K562 (cell line): ENCODE measurements at regions not wholly inside any gene's neighbourhood (a gene's known extent, or its start where the extent isn't known, plus 50 kb on each side); places are given as distances from the start of the nearest gene placed in this dataset.

Experiments used
- ATAC-seq: fragments of 200-7000 bp; cut with Tn5 transposase; 3 replicates; pipeline ENCODE4 v1.9.1; 2020; ENCODE audit warnings: moderate library complexity
- BruUV-seq: library from RNA; stranded (reverse); fragments of 400-500 nt; replicated peaks from 2 replicates; lab custom pipeline; 2021; lab: Mats Ljungman, UMichigan
- CTCF ChIA-PET: fragments of 300-600 bp; formaldehyde crosslinking; extraction: SDS; loops from one replicate; lab custom pipeline; 2021; ENCODE audit warnings: low intra/inter-chr PET ratio; lab: Yijun Ruan, JAX
- POLR2A ChIA-PET: fragments of 300-600, 350-650 bp; sonication (Branson Sonifier 250); formaldehyde crosslinking; extraction: SDS; loops from one replicate; lab custom pipeline; 2021; ENCODE audit warnings: antibody characterized with exemption, inconsistent platforms; lab: Yijun Ruan, JAX
- DNase-seq, 4 experiments: peaks; one replicate each; pipeline versions ENCODE4 v3.0.0 to v3.0.0-alpha.2; 2011 to 2018; ENCODE audit warnings: low spot score in 3 of 4, mixed read lengths in 3 of 4; ENCODE audit errors: extremely low read depth in 1 of 4
- FAIRE-seq: peaks from 2 replicates; lab custom pipeline; 2011; peaks lifted over from hg19 to GRCh38; lab: Jason Lieb, UNC
- H2AFZ ChIP-seq: 2 replicates; pipeline ENCODE4 v1.6.0; 2011; ENCODE audit warnings: low read depth, low read length, control low read depth, inconsistent platforms
- H3K27ac ChIP-seq: fragments of 200-600 bp; 3 replicates; pipeline ENCODE4 v1.8.0; 2011; ENCODE audit warnings: low read depth, mild to moderate bottlenecking, control low read depth, inconsistent platforms, low read length, moderate library complexity, mixed read lengths; ENCODE audit errors: extremely low read depth
- H3K27me3 ChIP-seq, 2 experiments: fragments of 300-600 bp in 1 of 2; 2 replicates in 1 of 2; 3 replicates in 1 of 2; pipeline versions ENCODE4 v1.6.0 to v1.8.0; 2011; ENCODE audit warnings: inconsistent platforms in 2 of 2, low read length in 2 of 2, mild to moderate bottlenecking in 1 of 2, mixed read lengths in 1 of 2, moderate library complexity in 1 of 2; ENCODE audit not compliant: control insufficient read depth in 2 of 2, insufficient read depth in 2 of 2
- H3K36me3 ChIP-seq: fragments of 300-600 bp; 3 replicates; pipeline ENCODE4 v1.8.0; 2011; ENCODE audit warnings: mild to moderate bottlenecking, low read length, inconsistent platforms; ENCODE audit not compliant: control insufficient read depth, insufficient read depth
- H3K4me1 ChIP-seq, 2 experiments: fragments of 200-600 bp in 1 of 2; replicated peaks in 1 of 2; 2 replicates in 1 of 2; 3 replicates in 1 of 2; pipeline versions ENCODE4 v1.5.1 to v1.8.0; 2011; ENCODE audit warnings: inconsistent platforms in 2 of 2, low read length in 2 of 2, mild to moderate bottlenecking in 1 of 2, mixed read lengths in 1 of 2, moderate library complexity in 1 of 2; ENCODE audit not compliant: control insufficient read depth in 2 of 2, insufficient read depth in 2 of 2
- H3K4me2 ChIP-seq: 2 replicates; pipeline ENCODE4 v1.6.1; 2011; ENCODE audit warnings: low read length, control low read depth, inconsistent platforms, mixed read lengths; ENCODE audit not compliant: insufficient read depth
- H3K4me3 ChIP-seq: fragments of 200-600 bp; sonication (generic), shearing (Covaris generic); 2 replicates; pipeline ENCODE4 v1.5.1; 2016; ENCODE audit warnings: control low read depth, inconsistent platforms
- H3K79me2 ChIP-seq: fragments of 200-600 bp; 3 replicates; pipeline ENCODE4 v1.8.0; 2011; ENCODE audit warnings: low read length, inconsistent platforms; ENCODE audit not compliant: control insufficient read depth, insufficient read depth
- H3K9ac ChIP-seq, 2 experiments: 2 replicates each; pipeline versions ENCODE4 v1.6.0 to v1.6.1; 2011; ENCODE audit warnings: low read depth in 2 of 2, low read length in 2 of 2, control low read depth in 1 of 2, inconsistent platforms in 1 of 2, mild to moderate bottlenecking in 1 of 2, mixed read lengths in 1 of 2; ENCODE audit not compliant: insufficient read depth in 1 of 2
- H3K9me1 ChIP-seq: one replicate; pipeline ENCODE4 v1.6.0; 2011; ENCODE audit warnings: inconsistent platforms, mild to moderate bottlenecking, low read length, moderate library complexity; ENCODE audit not compliant: control insufficient read depth, insufficient read depth
- H3K9me3 ChIP-seq: replicated peaks from 2 replicates; pipeline ENCODE4 v1.5.1; 2011; ENCODE audit warnings: low read depth, low read length, inconsistent platforms; ENCODE audit not compliant: control insufficient read depth, insufficient read depth
- H4K20me1 ChIP-seq: replicated peaks from 2 replicates; pipeline ENCODE4 v1.6.1; 2011; ENCODE audit warnings: low read length, inconsistent platforms, mixed read lengths; ENCODE audit not compliant: control insufficient read depth, insufficient read depth
- BCL6 ChIP-seq: fragments of 250-450 bp; sonication (Bioruptor Pico); IDR thresholded peaks from 2 replicates; pipeline ENCODE4 v1.4.0; 2020
- BRCA1 ChIP-seq, 2 experiments: fragments of 450-650 bp in 1 of 2; sonication (generic) in 1 of 2; formaldehyde crosslinking in 1 of 2; IDR thresholded peaks; 2 replicates each; pipeline versions ENCODE4 v1.5.0 to v1.6.1; 2017 to 2020; ENCODE audit warnings: mild to moderate bottlenecking in 1 of 2, missing genetic modification reagents in 1 of 2
- CC2D1A ChIP-seq: fragments of 450-650 bp; IDR thresholded peaks from 2 replicates; pipeline ENCODE4 v1.6.1; 2017; ENCODE audit warnings: mild to moderate bottlenecking
- HDAC3 ChIP-seq: fragments of 450-650 bp; IDR thresholded peaks from 2 replicates; pipeline ENCODE4 v1.6.1; 2018; ENCODE audit warnings: borderline replicate concordance, mild to moderate bottlenecking, moderate library complexity; ENCODE audit not compliant: partially characterized antibody
- HMG20A ChIP-seq: fragments of 450-650 bp; formaldehyde crosslinking; conservative IDR thresholded peaks from 2 replicates; pipeline ENCODE4 v1.4.0; 2020; ENCODE audit warnings: mild to moderate bottlenecking, mixed read lengths
- KLF16 ChIP-seq: IDR thresholded peaks from 2 replicates; pipeline ENCODE4 v1.6.1; 2016; ENCODE audit warnings: antibody characterized with exemption
- PTTG1 ChIP-seq: fragments of 450-650 bp; IDR thresholded peaks from 2 replicates; pipeline ENCODE4 v1.6.1; 2016; ENCODE audit warnings: low read depth, mild to moderate bottlenecking, missing genetic modification characterization, missing compliant biosample characterization
- RBM22 ChIP-seq: fragments of 200-400 bp; formaldehyde crosslinking; IDR thresholded peaks from 2 replicates; pipeline ENCODE4 v1.6.1; 2018; ENCODE audit warnings: low read length, low read depth; ENCODE audit not compliant: poor library complexity, severe bottlenecking
- ZNF324 ChIP-seq: fragments of 250-450 bp; sonication (Bioruptor Pico); IDR thresholded peaks from 2 replicates; pipeline ENCODE4 v1.4.0; 2020; ENCODE audit warnings: mild to moderate bottlenecking
- WGBS: fragments of 100-300 bp; shearing (Covaris generic); methylation state at CpG from one replicate; pipeline ENCODE4 v1.1.6; 2016; ENCODE audit warnings: low coverage, mixed read lengths; ENCODE audit not compliant: insufficient coverage; ENCODE audit errors: missing lambda C conversion rate; 5-methylcytosine and 5-hydroxymethylcytosine counted together
- in situ Hi-C: fragments of 300-500 bp; cut with MboI; formaldehyde crosslinking; loops from 4 replicates; pipeline ENCODE4 v1.15.0; 2018; ENCODE audit warnings: inconsistent platforms, mixed read lengths
- intact Hi-C: fragments of 100-400 bp; cut with micrococcal nuclease; formaldehyde crosslinking; loops from 2 replicates; pipeline ENCODE4 v1.14.2; 2022
- TF ChIP-seq, protein P1 (sequence below): fragments of 200-800 bp; sonication (Bioruptor generic); IDR thresholded peaks from 2 replicates; pipeline ENCODE4 v1.6.1; 2017; ENCODE audit warnings: missing genetic modification characterization, missing compliant biosample characterization
- TF ChIP-seq, protein P2 (sequence below): fragments of 250-450 bp; sonication (Bioruptor Pico); IDR thresholded peaks from 2 replicates; pipeline ENCODE4 v1.8.0; 2021; ENCODE audit warnings: moderate library complexity, mild to moderate bottlenecking, inconsistent platforms
- TF ChIP-seq, protein P3 (sequence below): fragments of 250-450 bp; sonication (Bioruptor Pico); IDR thresholded peaks from 2 replicates; pipeline ENCODE4 v1.4.0; 2020; ENCODE audit warnings: mild to moderate bottlenecking, moderate library complexity, borderline replicate concordance
- TF ChIP-seq, protein P4 (sequence below): IDR thresholded peaks from 2 replicates; pipeline ENCODE4 v1.6.1; 2014; ENCODE audit warnings: antibody characterized with exemption

DNA sequence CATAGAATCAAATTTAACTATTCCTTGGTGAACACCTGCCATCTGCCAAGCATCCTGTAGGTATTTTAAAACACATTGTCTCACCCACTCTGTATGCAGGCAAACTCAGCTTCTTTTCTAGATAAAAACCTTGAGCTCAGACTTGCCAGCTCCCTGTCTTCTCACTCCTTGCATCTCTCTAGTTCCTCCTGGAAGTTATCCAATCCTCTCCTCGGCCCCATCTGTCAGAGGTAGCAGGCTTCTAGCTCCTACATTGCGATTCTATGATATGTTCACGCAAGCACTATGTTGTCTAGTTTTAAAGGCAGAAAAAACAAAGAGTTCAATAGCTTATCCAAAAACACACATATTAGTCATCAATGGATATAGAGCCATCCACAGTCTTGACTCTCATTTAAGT is 67.0 kb upstream of the APCDD1 start (continued):
- TF ChIP-seq HDAC3 (no peak), ZNF324 (no peak)
- TF ChIP-seq, all 486 proteins: peak for 0

DNA sequence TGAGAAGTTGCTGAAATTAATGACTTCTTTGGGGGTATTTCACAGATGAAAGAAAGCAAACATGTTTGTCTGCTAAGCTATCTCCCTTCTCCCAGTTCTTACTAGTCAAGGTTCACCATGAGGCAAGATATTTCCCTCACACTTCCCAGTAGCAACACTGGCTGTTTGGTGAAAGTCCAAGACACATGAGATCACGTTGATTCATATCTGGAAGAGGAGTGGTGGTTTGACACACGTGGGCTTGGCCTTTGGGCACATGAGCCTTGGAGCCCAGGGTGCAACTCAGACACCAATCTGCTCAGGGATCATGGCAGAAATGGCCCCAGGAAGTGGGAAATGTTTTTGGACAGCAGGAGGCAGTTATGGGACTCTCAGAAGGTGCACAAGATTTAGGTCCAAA is 66.1 kb upstream of the APCDD1 start:
- H3K9me1 ChIP-seq: no peaks in the 10 kb centered on the region
- ATAC-seq (no peak), FAIRE-seq (no peak)

More for the DNA sequence above, 66.1 kb upstream of the APCDD1 start:
- no peak for DNase-seq
- no peaks in the 10 kb centered on the region for H3K36me3 ChIP-seq
- CTCF ChIA-PET: no interaction called here
- no TSS peak for BruUV-seq
- H3K27me3 ChIP-seq: peaks cover 3 to 4% of the 10 kb centered on the region in 2 experiments; a peak in 2 of 5 replicates
- in situ Hi-C loops: loop anchor here (5.0 kb wide), 1 partner anchor 71 kb away; no protein-coding TSS in a partner anchor
- no peaks in the 10 kb centered on the region for H4K20me1 ChIP-seq
- POLR2A ChIA-PET: no interaction called here
- H3K9me3 ChIP-seq: no peaks in the 10 kb centered on the region
- no peak overlapping the region for H2AFZ ChIP-seq
- intact Hi-C loops: no loop called here
- H3K4me2 ChIP-seq: no peak overlapping the region
- H3K4me3 ChIP-seq: no peak overlapping the region
- H3K9ac ChIP-seq: no peak overlapping the region
- no peaks in the 10 kb centered on the region for H3K4me1 ChIP-seq
- TF ChIP-seq BRCA1 (IDR thresholded peaks at IDR 0.05): no peak
- TF ChIP-seq BRCA1 (CRISPR knock-in tag; IDR thresholded peaks at IDR 0.05): no peak
- TF ChIP-seq KLF16: no peak
- TF ChIP-seq BCL6 (CRISPR knock-in tag): no peak
- no peak for TF ChIP-seq CC2D1A
- TF ChIP-seq, protein P1, sequence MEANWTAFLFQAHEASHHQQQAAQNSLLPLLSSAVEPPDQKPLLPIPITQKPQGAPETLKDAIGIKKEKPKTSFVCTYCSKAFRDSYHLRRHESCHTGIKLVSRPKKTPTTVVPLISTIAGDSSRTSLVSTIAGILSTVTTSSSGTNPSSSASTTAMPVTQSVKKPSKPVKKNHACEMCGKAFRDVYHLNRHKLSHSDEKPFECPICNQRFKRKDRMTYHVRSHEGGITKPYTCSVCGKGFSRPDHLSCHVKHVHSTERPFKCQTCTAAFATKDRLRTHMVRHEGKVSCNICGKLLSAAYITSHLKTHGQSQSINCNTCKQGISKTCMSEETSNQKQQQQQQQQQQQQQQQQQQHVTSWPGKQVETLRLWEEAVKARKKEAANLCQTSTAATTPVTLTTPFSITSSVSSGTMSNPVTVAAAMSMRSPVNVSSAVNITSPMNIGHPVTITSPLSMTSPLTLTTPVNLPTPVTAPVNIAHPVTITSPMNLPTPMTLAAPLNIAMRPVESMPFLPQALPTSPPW (CRISPR knock-in tag): no peak
- TF ChIP-seq, protein P2, sequence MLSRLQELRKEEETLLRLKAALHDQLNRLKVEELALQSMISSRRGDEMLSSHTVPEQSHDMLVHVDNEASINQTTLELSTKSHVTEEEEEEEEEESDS (CRISPR knock-in tag): no peak
- TF ChIP-seq RBM22: no peak
- TF ChIP-seq, protein P3, sequence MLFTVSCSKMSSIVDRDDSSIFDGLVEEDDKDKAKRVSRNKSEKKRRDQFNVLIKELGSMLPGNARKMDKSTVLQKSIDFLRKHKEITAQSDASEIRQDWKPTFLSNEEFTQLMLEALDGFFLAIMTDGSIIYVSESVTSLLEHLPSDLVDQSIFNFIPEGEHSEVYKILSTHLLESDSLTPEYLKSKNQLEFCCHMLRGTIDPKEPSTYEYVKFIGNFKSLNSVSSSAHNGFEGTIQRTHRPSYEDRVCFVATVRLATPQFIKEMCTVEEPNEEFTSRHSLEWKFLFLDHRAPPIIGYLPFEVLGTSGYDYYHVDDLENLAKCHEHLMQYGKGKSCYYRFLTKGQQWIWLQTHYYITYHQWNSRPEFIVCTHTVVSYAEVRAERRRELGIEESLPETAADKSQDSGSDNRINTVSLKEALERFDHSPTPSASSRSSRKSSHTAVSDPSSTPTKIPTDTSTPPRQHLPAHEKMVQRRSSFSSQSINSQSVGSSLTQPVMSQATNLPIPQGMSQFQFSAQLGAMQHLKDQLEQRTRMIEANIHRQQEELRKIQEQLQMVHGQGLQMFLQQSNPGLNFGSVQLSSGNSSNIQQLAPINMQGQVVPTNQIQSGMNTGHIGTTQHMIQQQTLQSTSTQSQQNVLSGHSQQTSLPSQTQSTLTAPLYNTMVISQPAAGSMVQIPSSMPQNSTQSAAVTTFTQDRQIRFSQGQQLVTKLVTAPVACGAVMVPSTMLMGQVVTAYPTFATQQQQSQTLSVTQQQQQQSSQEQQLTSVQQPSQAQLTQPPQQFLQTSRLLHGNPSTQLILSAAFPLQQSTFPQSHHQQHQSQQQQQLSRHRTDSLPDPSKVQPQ (CRISPR knock-in tag): no peak
- TF ChIP-seq, protein P4, sequence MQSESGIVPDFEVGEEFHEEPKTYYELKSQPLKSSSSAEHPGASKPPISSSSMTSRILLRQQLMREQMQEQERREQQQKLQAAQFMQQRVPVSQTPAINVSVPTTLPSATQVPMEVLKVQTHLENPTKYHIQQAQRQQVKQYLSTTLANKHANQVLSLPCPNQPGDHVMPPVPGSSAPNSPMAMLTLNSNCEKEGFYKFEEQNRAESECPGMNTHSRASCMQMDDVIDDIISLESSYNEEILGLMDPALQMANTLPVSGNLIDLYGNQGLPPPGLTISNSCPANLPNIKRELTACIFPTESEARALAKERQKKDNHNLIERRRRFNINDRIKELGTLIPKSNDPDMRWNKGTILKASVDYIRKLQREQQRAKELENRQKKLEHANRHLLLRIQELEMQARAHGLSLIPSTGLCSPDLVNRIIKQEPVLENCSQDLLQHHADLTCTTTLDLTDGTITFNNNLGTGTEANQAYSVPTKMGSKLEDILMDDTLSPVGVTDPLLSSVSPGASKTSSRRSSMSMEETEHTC: no peak
- no peak for TF ChIP-seq HMG20A
- TF ChIP-seq PTTG1: no peak
- H3K79me2 ChIP-seq: no peaks in the 10 kb centered on the region
- WGBS: 0% methylated on average over 2 of the region's 2 CpGs
- no peak overlapping the region for H3K27ac ChIP-seq
